GM18517 (cell line): ENCODE measurements at regions not wholly inside any gene's neighbourhood (a gene's known extent, or its start where the extent isn't known, plus 50 kb on each side); places are given as distances from the start of the nearest gene placed in this dataset.
"Not testable (repeated sequence)": the region's sequence is repeated elsewhere in the genome, so short reads cannot be mapped to it uniquely, and the experiment has no call there.

ENCODE experiments used
- ATAC-seq: cut with Tn5 transposase; IDR thresholded peaks from one replicate; pipeline ENCODE4 v1.9.1; 2021; ENCODE audit warnings: mild to moderate bottlenecking, moderate library complexity; ENCODE audit not compliant: unreplicated experiment

DNA sequence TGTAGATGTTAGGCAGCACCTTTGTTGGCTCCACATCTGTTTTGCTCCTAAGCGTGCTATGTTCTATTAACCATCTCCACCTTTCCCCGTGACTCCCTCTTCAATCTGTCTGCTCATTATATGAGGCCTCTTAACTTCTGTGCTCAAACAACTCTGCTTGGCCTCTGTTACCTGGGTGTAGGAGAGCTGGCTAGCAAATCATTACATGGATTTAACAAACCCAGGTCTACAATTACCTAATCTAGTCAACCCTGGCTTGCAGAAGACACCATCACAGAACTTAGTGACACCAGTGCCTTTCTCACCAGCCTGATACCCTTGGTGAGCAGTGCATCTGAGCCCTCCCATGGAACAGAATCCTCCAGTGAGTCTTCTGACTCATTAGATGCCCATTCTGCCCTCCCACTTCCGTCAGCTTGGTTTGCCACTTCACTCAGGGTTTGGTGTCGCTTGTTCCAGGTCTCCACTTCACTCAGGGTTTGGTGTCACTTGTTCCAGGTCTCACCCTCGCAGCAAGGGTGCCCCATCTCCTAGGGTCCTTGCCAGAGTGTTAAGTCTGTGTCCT is 92.0 kb upstream of the KIF26B start:
- no peak for ATAC-seq

DNA sequence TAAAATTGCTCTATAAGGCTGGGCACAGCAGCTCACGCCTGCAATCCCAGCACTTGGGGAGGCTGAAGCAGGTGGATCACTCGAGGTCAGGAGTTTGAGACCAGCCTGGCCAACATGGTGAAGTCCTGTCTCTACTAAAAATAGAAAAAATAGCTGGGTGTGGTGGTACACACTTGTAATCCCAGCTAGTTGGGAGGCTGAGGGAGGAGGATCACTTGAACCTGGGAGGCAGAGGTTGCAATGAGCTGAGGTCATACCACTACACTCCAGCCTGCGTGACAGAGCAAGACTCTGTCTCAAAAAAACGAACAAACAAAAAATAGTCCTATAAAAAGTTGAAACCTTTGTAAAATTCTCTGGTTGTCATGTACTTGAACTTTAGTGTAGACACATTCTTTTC is 93.0 kb upstream of the KIF26B start:
- ATAC-seq: not testable (repeated sequence)

- ATAC-seq: no peak
These were observed 94.0 kb upstream of the KIF26B start for GRCh38 chr1:245060684-245061374.

DNA sequence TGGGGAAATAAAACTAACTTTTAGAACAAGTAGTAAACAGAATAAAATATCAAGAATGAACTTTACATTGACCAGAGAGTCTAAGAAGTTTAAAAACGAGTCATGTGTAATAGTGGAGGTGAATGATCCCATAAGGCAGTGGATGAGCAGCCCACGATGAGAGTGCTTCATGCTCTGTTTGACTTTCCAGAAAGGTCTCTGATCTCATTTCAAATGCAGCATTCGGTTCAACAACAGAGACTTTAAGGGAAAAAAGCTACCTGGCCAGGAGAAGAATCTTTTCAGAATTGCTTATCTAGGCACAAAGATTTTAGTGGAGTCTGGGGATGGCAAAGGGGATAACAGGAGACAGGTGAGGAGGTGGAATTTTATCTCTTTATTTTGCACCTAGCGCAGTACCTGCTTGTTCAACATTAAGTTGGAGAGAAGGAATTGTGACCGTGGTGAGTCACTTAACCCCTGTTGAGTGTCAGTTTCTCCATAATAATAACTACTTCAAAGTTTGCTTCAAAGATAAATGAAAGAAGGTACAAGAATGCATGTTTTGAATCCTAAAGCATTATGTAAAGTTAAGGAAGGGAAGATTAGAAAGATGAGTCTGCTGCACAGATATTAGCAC is 94.9 kb upstream of the KIF26B start:
- no peak for ATAC-seq

DNA sequence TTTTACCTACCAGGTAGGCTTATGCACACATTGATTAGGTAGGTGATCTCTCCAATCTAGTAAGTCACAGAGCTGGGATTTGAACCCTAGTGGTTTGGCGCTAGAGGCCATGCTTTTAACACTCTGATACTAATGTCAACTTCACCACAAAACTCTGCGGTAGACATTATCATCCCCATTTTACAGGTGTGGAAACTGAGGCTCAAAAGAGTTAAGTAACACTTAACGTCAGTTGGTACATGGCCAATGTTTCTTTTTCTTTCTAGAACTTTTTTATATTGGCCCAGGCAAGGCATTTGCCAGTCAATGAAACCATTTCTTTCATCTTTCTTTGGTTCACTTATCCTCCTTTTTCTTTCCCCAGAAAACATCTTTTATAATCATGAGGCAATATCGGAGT is 95.9 kb upstream of the KIF26B start:
- ATAC-seq: no peak

- ATAC-seq: no peak
These were observed 96.3 kb upstream of the KIF26B start for GRCh38 chr1:245058436-245058835.

DNA sequence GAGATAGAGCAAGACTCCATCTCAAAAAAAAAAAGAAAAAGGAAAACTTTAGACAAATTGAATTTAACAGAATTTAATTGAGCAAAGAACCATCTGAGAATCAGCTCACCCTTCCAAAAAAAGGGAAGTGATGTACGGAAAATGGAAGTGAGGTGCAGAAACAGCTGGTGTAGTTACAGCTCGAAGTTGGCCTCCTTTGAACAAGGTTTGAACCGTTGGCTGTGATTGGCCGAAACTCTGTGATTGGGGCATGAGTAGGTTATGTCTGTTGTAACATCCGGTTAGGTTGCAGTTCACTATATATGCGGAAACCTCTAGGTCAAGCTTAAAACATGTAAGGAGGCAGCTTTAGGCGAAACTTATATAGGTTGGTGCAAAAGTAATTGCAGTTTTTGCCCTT is 97.9 kb upstream of the KIF26B start:
- no peak for ATAC-seq

GRCh38 chr1:245056296-245056695 is 98.5 kb upstream of the KIF26B start:
- ATAC-seq: not testable (repeated sequence)

DNA sequence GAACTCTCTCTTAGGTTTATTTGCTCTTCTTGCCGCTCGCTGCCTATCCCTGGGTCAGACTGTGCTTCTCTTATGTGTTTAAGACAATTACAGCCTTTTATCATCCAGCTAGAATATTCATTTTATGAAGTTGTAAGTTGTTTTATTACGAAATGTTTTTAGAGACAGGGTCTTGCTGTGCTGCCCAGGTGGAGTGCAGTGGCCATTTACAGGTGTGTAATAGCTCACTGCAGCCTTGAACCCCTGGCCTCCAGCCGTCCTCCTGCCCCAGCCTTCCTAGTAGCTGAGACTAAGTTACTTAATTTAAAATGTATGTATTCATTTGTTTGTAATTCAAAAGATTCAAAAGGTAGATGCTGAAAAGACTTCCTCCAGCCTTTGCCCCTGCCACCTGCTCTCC is 99.0 kb upstream of the KIF26B start:
- no peak for ATAC-seq

DNA sequence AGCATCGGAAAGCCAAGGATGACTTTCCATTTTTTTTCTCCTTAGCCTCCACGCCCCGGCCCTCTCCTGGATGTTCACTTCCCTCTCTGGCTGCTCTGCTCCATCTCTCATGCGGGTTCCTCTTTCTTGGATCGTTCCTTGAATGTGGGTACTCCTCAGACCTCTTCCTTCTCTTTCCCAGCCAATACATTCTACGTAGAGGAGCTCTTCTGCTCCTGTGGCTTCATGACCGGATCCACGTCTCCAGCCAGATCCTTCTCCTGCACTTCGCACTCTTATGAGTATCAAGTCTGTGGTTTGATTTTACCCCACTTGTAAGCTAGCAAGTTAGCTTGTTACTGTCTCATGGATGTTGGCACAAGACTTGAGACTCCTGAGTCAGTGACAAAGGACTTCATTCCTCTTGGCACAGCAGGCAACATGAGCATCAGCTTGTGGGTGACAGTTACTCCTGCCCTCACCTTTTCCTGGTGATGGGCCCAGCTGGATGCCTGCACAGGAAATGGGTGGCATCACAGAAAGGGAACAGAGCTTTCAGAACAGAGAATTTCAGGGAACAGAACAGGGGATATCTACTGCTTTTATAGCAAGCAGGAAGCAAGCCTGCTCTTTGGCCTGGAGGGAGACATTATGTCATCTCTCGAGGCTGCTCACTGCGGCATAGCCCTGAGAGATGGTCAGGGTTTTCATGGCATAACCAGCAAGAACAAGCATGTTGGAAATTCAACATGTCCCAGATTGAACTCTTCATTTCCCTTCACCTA is 100.1 kb upstream of the KIF26B start:
- no peak for ATAC-seq

DNA sequence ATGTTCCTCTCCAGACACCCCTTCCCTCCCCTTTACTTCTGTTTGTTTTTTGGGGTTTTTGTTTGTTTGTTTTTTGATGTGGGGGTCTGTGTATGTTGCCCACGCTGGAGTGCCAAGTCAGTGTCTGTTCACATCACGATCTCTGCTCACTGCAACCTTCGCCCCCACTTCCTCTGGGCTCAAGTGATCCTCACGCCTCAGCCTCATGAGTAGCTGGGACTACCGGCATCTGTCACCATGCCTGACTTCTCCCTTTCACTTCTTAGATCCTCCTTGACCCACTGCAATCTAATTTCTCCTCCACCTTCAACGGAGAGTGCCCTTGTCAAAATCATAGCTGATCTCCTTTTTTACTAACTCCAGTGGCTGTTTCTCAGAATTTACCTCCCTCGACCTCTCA is 100.7 kb upstream of the KIF26B start:
- no peak for ATAC-seq

DNA sequence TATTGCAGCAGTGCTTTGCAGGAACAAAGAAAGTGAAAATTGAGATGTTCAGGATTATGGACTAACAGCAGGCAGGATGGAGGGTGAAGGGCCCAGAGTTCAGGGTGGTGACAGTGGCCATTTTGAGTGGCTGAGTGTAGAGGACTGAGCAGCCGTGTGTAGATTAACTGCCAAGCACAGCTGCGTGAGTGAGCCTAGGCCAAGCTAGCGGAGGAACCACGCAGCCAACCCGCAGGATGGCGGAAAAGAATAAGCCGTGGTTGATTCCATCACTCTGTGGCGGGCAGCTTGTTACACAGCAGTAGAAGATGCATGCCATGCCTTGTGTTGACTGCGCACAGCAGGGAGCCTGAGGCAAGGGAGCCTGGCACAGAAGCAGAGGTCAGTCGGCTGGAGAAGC is 102.5 kb upstream of the KIF26B start:
- no peak for ATAC-seq

DNA sequence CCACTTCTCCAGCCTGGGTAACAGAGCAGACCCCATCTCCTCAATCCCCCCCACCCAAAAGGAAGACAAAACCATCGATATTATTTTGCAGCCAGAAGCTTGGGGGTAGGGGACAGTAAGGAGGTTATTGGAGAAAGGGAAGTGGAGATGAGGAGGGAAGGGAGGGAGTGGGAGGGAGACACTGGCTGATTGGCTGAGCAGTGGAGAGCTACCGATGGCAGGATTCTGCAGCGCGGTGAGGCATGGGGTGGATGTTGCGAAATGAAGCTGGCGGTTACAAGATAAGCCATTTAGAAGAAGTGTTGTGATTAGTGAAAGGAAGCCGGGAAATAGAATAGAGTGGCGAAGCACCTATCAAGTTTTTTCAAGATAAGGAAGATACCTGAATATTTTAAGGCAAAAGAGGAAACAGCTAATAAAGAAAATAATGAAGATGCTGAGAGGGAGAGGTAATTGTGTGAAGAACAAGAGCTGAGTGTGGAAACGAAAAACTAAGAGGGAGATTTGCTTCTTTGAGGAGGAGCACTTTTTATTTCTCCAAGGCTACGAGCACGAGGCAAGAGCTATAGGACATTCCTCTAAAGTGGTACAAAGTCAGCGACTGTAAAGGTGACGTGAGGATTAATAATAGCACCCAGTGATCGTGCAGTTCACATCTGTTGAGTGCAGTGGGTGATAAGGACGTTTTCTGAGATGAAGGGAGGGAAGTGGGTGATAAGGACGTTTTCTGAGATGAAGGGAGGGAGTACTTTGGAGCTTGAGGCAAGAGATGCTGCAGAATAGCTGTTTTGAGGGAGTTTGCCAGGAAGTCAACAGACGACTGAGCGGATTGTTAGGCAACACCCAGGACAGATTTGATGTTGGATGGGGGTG is 103.2 kb upstream of the KIF26B start:
- no peak for ATAC-seq

DNA sequence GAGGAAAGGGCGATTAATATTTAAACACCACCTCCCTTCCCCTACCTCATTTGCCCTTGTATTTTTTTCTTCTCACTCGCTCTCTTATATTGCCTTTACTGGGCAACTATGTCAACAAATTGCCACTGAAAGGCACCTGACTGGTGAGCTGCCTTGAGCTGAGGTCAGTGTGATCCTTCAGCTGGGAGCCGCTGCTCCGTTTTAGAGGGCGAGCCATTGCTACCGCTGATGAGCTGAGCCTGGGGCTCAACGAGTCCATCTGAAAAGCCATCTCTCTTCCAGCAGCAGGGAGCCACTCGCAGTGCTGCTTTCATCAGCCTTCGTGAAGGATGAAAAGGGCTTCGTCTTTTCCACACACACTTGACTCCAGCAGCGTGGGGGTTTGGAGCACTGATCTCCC is 108.0 kb upstream of the KIF26B start:
- ATAC-seq: no peak

GRCh38 chr1:245046315-245046714 is 108.5 kb upstream of the KIF26B start:
- ATAC-seq: no peak

DNA sequence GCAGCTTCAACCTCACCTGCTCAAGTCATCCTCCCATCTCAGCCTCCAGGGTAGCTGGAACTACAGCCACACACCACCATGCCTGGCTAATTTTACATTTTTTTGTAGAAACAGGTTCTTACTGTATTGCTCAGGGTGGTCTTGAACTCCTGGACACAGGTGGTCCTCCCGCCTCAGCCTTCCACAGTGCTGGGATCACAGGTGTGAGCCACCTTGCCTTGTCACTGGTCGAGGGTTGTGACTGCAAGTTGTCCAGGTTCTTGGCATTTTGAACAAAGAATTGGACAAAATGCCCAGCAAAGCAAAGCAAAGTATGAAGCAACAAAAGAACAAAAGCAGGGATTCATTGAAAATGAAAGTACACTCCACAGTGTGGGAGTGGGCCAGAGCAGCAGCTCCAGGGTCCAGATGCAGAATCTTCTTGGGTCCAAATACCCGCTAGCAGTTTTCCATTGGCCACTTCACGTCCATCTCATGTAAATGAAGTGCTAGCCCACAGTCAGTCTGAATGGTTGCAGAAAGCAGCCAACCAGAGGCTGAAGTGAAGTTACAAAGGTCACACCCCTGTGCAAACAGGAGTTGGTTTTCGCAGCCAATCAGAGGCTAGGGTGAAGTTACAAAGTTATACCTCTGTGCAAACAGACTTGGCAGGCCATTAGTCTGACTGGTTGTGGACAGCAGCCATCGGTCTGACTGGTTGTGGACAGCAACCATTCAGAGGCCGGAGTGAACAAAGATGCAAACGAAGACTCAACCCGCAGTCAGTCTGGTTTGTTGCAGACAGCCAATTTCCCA is 109.5 kb upstream of the KIF26B start:
- ATAC-seq: no peak

DNA sequence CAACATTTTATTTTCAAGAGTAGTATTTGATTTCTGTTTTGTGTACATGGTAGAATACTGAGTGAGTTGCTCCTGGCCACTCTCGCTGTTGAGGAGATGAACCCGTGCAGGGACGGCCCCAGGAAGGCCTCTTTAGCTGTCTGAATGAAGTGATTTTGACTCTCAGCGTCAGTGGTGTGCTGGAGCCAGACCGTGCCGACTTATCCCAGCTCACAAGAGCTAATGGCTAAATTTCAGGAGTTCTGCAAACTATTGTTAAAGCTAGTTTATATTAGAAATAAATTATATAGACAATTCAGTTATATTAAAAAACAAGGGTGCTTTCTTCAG is 111.2 kb upstream of the KIF26B start:
- ATAC-seq: no peak

- ATAC-seq: no peak
These were observed 113.6 kb upstream of the KIF26B start for GRCh38 chr1:245041058-245041698.

DNA sequence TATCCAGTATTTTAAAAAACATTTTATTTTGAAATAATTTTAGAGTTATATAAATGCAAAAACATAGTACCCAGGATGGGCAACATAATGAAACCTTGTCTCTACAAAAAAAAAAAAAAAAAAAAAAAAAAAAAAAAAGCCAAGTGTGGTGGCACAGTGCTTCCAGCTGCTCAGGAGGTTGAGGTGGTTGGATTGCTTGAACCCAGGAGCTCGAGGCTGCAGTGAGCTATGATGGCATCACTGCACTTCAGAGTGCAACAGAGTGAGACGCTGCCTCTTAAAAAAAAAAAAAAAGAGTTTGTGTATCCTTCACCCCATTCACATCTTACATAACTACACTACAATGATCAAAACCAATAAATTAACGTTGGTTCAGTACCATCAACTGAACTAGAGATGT is 115.6 kb upstream of the KIF26B start:
- ATAC-seq: no peak

DNA sequence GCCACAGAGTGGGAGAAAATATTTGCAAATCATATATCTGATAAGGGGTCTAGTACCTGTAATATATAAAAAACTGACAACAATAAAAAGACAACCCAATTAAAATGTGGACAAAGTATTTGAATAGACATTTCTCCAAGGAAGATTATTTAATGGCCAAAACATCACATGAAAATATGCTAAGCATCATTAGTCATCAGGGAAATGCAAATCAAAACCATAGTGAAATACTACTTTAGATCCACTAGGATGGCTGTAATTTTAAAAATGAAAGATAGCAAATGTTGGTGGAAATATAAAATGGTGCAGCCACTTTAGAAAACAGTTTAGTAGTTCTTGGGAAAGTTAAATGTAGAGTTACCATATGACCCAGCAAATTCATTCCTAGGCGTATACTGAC is 118.7 kb upstream of the KIF26B start:
- ATAC-seq: no peak
